GM19193 (cell line): ENCODE measurements at regions not wholly inside any gene's neighbourhood (a gene's known extent, or its start where the extent isn't known, plus 50 kb on each side); places are given as distances from the start of the nearest gene placed in this dataset.

Experiments used
- POLR2A ChIP-seq: IDR thresholded peaks from 4 replicates; pipeline ENCODE4 v1.6.1; 2011; ENCODE audit not compliant: insufficient read depth, insufficient read length; ENCODE audit errors: extremely low read depth

DNA sequence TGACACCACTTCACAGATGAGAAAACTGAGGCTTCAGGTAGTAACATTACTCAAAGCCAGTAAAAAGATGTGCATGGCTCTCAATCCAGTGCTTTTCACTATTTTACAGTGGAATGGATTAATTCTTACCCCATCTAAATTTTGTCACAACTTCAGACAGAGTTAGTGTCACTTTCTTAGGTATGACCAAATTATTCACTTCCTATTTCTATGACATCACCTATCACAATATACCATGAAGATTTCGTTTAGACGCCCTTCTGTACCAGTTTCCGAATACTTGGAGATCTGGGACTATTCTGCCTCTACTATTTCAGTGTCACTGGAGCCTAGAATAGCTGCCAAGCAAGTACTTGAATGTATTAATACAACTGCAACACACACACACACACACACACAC, 437.5 kb downstream of the KLF12 start:
- no peak for TF ChIP-seq POLR2A

DNA sequence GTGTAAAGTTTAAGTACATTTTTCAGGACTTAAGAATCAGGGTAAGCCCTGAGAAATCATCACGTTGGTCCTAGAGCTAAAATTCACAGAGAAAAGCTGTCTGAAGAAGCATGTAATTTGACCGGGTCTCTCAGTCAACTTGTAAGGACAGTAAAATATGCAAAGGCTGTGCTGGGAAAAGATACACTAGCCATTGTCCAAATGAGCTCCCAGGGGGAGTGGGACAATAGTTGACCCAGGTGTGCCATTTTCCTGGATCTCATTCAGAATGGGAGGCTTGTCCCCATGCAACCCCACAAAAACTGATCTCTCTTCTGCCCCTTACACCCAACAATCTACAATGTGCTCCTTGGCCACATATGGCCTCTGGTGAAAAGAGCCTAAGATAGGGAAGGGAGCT, 437.9 kb downstream of the KLF12 start:
- no peak for TF ChIP-seq POLR2A

DNA sequence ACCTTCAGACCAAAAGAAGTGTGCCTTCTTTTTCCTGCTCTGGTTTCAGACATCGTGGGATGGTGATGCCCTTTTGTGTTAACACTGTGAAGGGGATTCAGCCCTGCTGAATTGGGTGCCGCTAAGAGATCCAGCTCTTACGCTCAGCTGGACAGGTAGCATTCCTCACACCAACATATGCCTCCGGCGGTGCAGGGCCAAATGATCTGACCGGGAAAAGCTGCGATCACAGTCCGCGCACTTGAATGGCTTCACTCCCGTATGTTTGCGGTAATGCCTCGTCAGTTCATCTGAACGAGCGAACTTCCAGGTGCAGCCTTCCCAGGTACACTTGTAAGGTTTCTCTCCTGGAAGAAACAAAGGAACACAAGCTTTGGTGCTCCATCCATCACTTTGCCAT, 438.9 kb downstream of the KLF12 start:
- TF ChIP-seq POLR2A: no peak

DNA sequence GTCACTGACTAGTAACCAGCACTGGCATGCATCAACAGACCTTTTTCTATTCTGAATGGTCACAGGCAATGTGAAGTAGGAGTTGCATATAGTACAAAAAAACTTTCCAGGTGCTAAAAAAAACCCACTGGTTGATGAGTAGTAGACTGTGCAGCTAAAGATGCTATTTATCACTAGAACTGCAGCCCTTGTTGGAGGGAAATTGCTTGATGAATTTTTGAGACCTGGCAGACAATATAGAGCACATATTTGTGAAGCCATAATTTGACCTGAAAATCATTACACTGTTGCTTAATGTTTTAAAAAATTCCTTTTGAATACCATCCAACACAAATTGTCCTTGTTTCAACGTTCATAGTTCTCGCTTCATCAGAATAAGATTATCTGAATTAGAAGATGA, 441.0 kb downstream of the KLF12 start:
- no peak for TF ChIP-seq POLR2A

DNA sequence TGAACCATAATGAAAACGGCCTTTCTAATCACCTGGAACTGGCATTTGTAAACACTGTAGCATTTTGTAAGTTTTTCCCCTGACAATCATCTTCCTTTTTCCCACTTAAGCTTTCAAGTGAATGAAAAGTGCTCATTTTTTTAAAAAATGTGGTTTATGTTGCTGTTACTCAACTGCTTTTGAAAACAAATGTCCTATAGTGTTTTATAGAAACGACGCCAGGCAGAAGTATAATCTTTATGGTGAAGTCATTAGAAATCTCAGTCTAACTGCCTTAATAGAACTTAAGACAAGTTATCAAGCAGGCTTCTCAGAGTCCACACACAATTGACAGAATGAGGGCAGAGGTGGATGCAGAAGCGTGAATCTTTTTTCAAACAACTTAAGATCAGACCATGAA, 442.3 kb downstream of the KLF12 start:
- TF ChIP-seq POLR2A: no peak

DNA sequence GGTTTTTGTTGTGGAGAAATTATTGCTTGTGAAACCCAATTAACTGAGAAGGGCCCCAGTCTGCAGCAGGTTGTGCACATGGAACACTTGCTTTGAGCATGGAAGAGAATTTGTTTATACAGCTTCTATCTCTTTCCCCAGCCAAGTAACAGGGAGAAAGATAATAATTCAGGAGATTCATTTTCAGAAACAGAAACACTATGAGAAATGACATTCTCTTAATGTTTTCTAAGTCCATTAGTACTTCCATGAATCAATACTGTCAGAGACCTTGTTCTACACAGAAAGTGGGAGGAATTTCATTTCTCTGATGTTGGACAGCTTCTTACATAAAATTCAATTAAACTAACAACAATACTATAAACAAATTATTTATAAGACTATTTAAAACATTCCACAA, 446.3 kb downstream of the KLF12 start:
- no peak for TF ChIP-seq POLR2A

DNA sequence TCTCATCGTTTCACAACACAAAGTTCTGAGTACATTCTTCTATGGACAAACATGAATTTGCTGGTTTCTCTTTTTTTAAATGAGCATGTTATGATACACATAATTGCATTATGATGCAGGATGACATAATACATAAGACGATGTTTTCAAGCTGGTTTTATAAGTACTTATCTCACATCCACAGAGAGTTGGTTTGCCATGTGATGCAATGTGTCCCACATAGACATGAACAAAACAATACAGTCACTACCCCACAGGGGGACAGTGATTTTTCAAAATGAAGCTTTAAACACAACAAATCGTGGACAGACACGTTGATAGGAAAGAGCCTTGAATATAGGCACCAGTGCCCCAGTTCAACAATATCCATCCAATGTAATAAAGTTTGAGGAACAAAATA, 447.1 kb downstream of the KLF12 start:
- no peak for TF ChIP-seq POLR2A

DNA sequence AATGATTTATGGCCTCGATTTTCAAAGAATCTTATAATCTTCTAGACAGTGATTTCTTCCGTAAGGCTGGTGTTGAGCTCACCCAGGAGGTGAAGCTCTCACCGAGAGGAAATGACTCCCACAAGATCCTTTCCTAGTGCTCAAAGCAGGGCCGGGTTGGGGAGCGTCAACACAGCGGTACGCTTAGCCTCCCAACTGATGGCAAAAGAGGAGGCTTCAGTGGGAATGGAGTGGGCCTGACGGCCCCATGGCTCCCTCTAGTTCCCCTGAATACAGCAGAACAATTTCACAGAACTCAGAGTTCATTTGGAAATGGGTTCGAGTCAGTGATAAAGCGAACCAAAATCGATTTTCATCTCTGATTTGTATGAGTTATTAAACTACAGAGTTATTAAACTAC, 449.5 kb downstream of the KLF12 start:
- no peak for TF ChIP-seq POLR2A

DNA sequence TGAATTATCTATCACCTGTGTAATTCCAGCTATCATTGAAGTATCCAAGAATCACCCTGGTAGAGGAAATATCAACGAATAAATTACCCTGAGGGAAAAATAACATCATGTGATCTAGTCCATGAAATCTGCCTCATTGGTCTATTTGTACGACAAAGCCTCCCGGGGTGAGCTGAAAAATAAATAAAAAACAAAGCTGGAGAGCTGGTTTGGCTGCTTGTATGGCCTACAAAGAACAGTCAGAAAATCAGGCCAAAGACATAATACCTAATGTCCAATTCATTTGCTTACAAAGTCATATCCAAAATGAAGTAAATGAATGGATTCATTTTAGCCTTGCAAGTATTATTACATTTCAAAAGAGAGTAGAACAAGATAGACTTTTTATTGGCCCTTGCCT, 449.9 kb downstream of the KLF12 start:
- TF ChIP-seq POLR2A: no peak

DNA sequence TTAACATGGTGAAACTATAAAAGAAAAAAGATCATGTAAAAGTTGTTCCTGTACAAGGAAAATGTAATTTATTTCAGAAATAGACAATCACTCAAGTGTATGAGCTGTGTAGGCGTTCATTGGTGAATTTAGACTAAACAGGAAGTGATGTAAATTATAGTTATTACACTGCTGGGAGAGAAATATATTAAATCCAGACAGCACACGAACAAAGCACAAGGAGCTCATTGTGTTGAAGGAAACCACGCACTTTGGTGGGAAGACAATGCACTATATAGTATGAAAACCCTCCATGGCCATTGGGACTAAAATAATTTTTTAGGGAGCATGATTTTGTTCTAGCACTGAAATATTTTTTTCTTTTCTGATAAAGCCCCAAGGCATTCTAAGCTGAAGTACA, 450.5 kb downstream of the KLF12 start:
- no peak for TF ChIP-seq POLR2A

DNA sequence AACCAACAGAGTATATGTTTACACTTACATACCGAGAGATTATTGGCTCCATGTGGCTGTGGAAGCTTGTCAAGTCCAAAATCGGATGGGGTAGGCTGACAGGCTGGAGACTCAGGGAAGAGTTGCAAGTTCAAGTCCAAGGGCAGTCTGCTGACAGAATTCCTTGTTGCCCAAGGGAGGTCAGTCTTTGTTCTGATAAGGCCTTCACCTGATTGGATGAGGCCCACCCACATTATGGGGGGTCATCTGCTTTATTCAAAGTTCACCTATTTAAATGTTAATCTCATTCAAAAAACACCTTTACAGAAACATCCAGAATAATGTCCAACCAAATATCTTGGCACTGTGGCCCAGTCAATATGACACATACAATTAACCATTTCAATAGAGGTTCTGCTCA, 452.4 kb downstream of the KLF12 start:
- no peak for TF ChIP-seq POLR2A

DNA sequence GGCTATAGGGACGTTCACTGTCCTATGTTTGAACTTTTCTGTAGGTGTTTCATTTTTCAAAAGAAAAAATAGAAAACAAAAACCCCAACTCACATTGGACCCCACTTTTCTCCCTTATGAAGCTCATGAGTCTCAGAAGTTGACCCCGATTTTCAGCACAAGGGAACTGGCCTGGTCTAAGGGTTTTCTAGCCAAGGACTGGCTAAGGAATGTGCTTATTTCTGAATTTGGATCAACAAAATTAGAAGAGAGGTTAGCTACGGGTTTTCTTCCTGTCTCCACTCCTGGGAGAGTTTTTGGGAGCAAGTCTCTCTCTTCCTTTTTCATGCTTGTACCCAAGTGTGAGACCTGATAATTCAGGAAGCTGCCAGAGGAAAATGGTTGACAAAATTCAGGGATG, 453.2 kb downstream of the KLF12 start:
- TF ChIP-seq POLR2A: no peak

DNA sequence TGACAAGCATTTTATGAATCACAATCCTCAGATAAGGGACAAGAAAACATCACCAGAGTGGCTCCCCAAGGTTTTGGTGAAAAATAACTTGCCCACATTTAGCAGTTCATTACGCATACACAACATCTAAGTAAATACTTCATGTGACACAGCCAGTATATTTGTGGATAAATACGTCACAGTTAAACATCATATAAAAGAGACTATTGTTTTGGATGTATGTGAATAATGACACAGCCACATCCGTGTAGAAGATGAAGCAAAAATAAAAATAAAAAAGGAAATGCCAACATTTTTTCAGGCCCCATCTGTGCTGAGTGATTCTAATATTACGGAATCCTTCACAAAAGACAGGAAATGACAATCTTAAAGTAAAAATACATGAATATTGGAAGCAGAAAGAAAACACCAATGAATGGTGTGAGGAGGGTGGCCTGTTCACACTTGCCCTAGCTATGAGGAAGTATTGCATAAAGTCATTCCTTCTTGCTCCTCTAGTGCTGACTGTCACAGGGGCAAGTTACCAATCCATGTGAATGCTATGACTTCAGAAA, 457.1 kb downstream of the KLF12 start:
- TF ChIP-seq POLR2A: no peak

DNA sequence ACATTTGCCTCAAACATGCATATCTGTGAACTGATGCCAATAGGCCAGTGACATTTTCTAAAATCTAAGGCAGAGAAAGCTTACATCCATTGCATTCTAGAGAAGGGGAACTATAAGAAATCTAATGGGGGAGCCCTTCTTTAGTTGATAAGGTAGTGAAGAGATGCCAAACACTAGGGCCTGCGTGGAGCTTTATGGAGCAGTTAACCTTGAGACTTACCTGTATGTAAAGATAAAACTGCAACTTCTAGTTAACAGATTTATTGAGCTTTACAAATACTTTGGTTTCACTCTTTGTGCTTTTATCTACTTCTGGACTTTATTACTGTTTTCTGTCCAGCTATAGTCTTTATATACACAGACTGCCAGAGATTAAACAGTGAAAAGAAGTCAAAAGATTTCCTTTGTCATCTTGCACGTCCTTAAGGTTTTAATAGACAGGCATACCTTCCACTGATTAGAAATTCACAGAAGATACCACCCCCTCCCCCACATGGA, 457.6 kb downstream of the KLF12 start:
- no peak for TF ChIP-seq POLR2A

DNA sequence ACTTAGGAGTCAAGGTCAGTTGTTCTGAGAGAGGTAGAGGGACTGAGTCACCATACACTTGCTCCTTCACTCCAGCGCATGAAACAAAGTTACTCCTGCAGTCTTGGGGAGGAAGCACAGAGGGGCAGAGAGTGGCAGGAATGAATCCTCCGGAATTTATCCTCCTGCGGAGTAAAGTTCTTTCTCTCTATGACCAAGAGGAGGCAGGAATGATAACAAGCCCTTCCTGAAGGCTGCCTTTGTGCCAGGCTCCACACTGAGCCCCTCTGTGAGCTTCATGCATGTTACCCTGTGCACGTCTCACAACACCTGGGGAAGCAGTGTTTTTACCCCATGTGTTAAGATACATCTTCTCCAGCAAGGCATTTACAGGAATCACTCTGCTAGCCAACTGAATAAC, 458.4 kb downstream of the KLF12 start:
- no peak for TF ChIP-seq POLR2A

DNA sequence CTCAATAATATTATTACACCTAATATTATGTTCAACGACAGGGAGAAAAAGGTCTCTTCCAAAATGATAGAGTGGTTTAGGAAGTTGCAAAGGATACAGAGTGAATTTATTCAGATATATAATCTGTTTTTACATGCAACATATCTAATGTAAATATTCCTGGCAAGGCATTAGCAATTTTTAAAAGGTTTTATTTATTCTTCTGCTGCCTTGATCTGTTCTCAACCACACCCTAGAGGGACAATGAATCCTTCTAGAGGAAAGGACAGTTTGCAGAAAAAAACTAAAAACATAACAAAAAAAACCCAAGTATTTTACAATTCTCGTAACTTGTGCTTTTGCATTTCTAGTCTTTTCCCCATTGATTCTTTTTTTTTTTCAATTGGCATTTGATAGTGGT, 459.6 kb downstream of the KLF12 start:
- TF ChIP-seq POLR2A: no peak

DNA sequence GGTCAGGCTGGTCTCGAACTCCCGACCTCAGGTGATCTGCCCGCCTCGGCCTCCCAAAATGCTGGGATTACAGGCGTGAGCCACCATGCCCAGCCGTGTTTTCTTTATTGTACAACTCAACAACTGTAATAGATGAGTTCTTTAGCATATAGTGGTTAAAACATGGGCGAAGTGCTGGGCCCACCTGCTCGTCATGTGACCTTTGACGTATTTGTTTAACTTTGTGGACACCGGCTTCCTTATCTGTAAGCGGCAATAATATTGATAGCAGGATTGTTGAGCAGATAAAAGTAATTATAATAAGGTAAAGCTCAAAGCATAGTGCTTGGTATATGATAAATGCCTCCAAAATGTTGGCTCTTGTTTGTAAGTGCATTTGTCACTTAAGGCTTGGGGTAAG, 460.3 kb downstream of the KLF12 start:
- no peak for TF ChIP-seq POLR2A

DNA sequence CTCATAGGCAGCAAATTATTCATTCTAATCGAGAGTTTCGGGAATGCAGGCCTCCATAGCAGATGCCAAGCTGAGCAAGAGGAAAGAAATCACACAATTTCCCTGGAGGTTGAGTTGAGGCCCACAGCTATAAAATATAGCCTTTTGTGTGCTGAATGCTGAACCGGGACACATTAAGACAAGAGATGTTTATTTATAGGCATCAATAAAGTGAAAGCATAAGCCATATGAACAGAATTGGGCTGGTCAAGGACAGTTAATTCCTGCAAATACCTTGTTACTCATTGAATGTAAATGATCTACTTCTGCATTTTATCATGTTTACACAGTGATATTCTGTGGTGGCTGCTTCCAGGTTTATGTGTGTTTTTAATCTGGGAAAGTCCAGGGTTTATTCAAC, 461.7 kb downstream of the KLF12 start:
- TF ChIP-seq POLR2A: no peak

DNA sequence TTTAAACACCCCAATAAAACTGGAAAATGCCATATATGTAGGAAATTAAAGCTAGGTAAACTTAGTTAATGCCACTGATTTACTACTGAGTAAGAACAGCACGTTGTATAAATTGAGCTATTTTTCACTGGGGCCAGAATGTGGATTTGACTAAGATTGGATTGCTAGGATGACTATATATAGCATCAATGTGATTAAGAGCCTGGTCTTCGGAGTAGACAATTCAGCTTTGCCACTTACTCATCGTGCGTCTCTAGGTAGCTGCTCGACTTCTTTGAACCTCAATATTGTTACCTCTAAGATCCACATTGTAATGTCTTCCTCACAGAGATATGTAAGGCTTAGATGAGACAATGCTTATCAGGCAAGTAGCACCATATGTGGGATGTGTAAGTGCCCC, 462.5 kb downstream of the KLF12 start:
- no peak for TF ChIP-seq POLR2A

DNA sequence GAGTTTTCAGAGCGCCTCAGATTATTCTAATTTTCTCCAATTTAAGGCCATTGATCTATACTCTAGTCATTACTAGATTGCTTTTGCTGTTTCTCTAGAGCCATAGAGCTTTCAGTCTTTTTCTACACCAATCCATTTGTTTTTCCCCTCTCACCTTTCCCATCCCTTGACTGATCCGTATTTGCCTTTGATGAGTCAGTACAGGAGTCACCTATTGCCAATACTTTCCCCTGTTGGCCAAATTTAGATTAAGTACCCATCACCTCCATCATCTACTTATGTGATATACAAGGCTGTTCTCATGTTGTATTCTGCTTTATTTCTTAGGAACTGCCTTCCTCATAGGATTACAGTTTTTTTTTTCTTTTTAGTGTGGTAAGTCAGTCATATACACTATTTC, 463.2 kb downstream of the KLF12 start:
- no peak for TF ChIP-seq POLR2A
